ENCODE measurements at regions not wholly inside any gene's neighbourhood (a gene's known extent, or its start where the extent isn't known, plus 50 kb on each side); places are given as distances from the start of the nearest gene placed in this dataset.

DNA sequence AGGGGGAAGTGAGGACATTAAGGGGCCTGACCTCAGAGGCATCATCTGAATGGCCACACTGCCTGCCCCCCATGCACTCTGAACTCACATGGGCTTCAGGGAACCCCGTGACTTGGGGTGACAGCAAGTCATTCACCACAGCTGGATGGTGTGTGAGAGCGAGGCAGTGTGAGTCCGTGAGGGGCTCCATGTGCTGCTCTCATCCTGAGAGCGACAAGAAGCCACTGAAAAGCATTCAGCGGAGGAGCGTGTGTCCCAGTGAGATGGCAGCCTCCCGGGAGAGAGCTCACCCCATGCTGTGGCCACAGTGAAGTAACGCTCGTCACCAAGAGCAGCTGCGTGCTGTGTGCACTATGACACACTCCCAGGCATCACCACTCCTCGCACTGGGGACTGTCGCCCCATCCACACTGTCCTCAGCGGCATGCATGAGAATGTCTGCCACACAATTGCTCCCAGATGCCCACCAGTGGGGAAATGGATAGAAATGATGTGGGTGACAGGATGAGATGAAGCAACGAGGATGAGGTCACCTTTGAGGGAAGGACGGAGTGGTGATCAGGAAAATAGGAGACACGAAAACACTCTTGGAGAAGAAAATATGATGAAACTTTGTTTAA, 213.0 kb upstream of the RAB6C start:
- DNase-seq (ENCODE audit: low read depth in 4 of 4, low spot score in 3 of 4) = no peak

DNA sequence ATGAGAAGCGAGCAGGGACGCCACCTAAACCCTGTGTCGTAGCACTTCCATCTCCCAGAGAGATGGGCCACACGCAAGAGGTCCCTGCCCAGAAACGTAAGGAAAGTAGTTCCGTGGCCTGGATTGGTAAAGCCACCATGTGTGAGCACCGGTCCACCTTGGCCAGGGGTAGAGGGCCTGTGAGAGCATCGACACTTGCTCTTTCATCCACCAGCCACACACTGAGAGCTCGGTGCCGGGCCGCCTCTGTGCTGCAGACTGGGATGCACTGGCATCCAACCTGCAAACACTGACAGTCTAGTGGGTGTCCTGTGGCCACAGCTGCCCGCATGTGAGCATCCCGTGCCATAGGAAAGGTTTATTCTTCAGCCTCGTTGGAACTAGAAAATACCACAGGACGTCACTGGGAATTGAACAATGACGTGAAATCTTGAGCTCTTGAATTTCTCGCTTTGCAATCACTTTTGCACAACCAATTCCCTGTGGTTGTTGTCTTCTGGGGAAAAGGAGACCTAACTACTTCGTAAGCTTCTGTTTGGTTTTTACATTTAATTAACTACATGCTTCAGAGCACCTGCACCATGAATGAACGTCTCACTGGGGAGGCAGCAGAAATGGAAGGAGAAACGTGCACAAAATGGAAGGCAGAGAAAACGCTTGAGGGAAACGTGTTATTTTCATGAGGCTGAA, 212.0 kb upstream of the RAB6C start:
- DNase-seq (ENCODE audit: low read depth in 4 of 4, low spot score in 3 of 4) = no peak

DNA sequence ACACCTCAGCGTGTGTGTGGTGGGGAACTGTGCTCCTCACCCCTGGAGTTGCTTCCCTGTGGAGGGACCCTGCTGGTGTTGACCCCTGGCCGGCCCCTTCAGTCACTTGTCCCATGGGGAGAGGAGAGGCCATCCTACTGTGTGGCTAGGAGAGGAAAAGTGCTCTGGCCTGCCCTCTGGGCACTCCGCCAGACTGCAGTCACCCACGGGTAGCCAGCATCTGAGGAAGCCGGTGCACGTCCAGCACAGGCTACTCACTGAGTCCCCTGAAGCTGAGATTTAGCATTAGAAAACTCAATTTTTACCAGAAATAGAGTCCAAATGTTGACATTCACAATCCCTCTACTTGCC, 211.5 kb upstream of the RAB6C start:
- DNase-seq (ENCODE audit: low read depth in 4 of 4, low spot score in 3 of 4) = no peak

DNA sequence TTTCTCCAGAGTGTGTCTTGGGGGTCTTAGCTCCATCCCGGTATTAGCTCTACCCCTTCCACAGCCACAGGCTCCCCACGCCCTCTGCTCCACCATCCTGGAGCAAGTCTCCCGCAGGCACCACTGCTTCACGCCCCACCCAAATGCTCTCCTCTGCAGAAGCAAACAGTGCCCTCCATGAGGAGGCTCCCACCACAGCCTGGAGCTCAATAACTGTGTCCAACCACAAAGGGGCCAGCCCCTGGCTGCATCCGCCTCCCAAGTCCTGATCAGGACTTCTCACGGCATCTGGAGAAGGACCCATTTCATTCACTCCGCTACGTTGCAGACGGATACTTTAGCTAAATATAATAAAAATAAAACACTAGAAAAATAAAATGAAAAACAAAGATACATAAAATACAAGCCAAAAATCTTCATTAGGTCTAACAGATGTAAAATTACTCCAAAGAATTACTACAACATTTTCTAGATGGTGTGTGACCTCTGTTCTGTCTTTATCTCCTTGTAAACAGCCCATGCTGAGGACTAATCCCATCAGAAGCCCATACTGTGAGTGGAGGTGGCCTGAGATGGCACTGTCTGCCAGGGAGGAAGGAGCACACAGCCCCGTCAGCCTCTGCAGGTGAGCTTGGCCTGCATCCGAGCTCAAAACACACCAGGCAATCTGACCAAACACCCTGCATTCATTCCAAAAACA, 210.8 kb upstream of the RAB6C start:
- no peak for DNase-seq (ENCODE audit: low read depth in 4 of 4, low spot score in 3 of 4)

DNA sequence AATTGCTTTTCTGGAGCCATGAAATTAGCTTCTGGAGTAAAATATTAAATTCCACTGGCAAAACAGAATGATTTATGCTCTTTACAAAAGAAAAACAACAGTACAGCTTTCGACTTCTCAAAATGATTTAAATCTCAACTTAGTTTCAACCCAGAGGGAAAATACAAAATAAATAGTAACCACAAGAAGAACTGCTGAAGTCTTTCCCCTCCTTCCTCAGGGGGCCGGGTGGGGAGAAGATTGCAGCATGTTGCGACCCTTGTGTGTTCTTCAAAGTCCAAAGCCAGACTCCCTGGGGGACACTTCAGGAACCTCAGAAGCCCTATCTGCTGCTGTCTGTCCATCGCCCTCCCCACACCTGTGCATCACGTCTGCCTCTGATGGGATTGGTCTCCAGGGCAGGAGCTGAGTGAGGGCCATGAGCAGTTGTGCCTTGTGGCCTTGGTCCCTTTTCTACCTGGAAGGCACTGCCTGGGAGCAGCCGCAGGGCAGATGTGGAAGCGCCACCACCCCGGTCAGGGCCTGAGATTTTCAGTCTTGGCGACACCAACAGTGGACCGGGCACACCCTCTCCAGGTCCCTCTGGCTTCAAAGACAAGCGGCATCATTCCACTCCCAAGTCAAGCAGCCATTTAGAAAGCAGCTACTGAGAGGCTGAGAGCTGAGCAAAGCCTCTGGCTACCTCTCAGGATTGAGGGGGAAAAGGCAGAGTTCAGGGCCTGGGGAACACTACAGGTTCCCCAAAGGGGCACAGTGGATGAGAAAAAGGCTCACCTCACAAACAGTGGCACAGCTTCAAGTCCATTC, 210.1 kb upstream of the RAB6C start:
- no peak for DNase-seq (ENCODE audit: low read depth in 4 of 4, low spot score in 3 of 4)

DNA sequence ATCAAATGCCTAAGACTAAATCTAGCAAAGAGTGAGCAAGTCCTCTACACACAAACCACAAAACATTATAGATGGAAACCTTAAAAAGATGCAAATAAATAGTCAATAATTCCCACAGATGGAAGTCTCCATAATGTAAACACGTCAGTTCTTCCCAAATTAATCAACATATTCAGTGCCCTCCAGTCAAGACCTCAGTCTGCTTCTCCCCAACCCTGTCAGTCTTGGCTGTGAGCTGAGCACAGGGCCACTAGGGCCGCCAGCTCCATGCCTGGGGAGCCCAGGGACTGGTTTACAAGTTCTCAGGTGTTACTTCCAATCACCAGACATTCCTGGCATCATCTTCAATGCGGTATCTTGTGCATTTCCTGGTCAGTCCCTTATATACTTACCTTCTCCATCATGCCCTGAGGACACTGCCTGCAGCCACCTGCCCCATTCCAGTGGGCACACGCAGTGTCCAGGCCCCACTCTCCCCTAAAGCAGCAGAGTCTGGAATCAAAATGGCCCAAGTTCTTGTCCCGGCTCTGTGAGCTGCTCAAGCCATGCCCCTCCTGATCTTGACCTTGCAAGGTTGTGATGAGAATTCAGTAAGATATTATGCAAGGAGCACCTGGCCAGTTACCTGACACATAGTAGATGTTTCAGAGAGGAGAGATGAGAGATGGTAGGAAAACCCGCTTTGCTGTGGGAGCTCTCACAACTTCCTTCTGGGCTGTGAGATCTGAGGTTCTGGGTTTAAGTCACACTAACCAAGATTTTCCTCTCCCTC, 207.9 kb upstream of the RAB6C start:
- DNase-seq (ENCODE audit: low read depth in 4 of 4, low spot score in 3 of 4) = no peak

DNA sequence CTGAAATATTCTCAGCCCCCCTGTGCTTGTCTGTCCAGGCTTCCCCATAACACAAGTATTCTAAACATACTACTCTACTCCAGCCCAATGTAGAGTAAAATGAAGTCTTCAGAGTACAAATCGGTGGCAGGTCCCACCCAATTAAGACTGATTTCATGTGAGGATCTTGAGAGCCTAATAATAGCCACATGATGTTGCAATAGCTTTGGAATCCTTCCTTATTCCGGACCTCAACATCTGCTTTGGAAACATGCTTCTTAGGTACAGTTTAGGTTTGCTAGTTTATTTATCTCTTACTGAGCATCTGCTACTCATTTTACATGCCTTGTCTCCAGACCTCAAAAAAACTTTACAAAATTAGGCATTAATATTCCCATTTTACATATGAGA, 207.3 kb upstream of the RAB6C start:
- DNase-seq (ENCODE audit: low read depth in 4 of 4, low spot score in 3 of 4) = no peak

DNA sequence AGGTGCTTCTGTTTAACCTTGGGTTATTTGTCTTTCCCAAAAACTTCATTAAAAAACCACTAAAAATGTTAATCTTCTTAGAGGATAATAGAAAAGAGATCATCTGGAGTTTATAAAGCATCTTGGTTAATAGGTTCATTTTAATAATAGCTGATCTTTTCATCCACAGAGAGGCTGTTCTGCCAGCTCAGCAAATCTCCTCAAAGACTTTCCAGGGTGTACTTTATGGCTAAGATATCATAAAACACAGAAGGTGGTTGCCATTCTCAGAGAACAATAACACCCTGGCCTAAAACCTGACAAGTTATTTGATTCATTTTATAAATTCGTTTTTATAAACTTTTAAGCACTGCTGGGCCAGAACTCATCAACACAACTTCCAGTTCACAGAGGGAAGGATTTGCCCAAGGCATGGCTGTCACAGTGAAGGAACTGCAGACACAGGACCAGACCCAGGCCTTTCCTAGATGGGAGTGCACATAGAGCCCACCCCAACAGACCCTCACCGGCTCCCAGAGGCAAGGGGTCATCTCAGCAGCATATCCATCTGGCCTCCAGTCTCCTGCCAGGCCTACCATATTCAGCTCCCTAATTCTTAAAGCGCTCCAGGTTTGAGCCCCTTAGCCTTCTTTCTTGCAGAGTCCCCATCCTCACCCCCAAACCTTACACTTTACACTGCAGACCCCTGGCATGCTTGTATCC, 203.4 kb upstream of the RAB6C start:
- DNase-seq (ENCODE audit: low read depth in 4 of 4, low spot score in 3 of 4) = no peak

DNA sequence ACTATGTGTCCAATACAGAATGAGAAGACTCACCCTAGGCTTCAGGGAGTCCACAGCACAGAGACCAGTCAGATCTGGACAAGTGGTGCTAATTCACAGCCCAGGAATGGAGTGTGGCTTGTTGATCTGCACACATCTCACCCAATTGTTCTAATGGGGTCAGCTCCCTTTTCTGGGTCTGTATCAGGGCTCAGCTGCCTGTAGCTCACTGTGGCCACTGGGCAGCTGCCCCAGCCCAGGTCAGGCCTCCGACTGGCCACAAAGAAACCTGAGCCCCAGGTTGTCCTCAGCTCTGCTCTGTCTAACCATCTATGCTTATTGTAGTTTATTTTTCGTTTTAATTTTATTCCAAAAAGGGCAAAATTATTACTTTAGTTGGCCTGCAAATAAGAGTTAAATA, 202.3 kb upstream of the RAB6C start:
- no peak for DNase-seq (ENCODE audit: low read depth in 4 of 4, low spot score in 3 of 4)

DNA sequence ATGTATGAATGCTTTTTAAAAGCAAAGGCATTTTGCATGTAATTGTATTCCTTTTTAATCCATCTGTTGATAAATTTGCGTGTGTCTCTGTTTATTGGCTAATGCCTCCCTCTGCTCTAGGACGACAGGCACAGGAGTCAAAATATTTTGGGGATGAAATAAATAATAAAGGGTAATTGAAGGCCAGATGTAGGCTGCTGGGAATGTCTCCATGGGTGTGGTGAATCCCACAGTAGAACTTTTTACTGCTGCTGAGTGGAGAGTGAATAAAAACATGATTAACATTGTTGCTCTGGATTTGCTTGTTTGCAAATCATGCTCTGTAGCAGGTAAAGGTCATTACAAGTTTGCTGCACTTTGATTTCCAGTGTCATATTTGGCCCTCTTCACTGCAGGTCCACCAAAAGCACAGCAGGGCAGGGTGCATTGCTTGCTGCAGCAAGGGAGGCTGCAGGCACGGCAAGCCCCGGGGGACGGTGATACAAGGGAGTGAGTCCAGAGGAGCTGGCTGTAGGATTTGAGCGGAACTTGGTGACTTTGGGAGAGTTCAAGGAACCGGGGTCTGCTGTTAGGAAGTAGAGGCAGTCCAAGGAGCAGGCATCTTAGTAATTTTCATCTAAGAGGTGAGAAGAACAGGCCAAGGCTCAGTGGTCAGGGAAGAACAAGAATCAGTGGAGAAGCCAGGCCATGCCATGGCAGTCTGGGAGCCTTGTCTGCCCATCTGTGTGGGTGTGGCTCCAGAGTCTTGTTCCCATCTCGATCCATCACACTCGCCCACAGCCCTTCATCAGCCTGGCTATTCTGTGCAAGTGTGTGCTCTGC, 201.5 kb upstream of the RAB6C start:
- no peak for DNase-seq (ENCODE audit: low read depth in 4 of 4, low spot score in 3 of 4)

DNA sequence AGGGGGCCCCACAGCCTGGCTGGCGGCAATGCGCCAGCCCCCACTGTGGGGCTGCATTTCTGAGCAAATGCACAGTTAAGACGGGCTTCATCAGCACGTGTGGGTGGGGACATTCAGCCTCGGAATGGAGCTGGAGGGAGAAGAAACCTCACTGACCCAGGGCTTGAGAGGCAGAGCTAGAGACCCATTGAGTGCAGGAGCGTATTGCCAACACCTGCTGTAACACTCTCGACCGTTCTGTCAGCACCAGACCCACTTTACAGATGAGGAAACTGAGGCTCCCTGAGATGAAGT, 200.9 kb upstream of the RAB6C start:
- no peak for DNase-seq (ENCODE audit: low read depth in 4 of 4, low spot score in 3 of 4)

DNA sequence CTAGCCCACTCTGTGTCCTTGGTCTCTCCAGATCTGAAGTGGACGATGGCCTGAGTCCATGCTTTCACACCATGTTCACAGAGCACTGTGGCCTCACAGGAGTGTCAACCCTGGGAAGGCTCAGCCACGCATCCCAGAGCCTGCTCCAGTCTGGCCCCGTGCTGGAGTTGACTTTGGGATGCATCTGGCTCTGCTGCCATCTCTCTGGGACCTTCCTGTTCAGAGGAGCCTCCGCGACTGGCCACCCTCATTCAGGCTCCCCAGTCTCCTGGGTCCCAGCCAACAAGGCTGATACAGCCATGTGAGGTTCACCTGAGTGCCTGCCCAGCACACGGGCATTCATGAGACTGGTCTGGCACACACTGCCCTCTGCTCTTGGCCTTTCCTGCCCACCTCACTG, 199.7 kb upstream of the RAB6C start:
- no peak for DNase-seq (ENCODE audit: low read depth in 4 of 4, low spot score in 3 of 4)

DNA sequence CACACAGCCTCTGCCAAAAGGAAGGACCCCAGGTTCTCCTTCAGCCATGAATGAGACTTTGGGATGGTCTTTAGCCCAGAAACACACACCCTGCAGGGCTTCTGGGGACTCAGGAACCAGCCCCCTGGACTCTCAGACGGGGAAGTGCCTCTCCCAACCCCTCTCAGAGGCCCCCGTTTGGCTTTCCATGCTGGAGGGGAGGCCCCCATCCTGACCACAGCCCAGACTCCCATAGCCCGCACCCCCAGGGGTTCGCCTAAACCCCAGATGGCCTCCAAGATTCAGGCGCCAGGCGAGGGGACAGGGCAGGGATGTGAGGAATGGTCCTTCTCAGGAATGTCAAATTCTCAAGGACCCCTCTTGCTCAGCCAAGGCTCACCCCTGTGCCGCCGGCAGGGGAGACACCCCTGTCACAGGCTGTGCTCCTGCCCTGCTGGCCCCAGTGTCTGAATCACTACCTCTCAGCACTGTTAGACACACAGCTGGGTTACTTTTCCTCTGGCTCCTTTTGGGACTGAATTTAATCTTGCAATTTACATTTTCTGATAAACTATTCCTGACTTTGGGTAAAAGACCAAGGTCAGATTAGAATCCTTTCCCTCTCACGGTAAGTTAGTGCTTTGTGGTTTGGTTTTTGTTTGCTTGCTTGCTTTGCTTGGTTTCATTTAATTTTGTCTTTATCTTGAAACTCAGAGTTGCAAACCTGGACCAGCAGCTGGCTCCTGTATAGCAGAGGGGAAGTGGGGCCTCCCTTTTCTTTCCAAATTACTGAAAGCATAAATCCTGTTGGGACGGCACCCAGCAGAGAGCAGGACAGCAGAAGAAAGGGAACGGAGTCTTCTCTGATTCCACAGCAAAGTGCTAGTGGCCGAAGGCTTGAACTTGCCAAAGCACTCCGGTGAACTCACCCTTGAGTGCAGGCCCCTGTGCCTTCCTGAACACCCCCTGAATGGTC, 198.9 kb upstream of the RAB6C start:
- DNase-seq (ENCODE audit: low read depth in 4 of 4, low spot score in 3 of 4) = peak in 1 of 4 donors; percentile 51

DNA sequence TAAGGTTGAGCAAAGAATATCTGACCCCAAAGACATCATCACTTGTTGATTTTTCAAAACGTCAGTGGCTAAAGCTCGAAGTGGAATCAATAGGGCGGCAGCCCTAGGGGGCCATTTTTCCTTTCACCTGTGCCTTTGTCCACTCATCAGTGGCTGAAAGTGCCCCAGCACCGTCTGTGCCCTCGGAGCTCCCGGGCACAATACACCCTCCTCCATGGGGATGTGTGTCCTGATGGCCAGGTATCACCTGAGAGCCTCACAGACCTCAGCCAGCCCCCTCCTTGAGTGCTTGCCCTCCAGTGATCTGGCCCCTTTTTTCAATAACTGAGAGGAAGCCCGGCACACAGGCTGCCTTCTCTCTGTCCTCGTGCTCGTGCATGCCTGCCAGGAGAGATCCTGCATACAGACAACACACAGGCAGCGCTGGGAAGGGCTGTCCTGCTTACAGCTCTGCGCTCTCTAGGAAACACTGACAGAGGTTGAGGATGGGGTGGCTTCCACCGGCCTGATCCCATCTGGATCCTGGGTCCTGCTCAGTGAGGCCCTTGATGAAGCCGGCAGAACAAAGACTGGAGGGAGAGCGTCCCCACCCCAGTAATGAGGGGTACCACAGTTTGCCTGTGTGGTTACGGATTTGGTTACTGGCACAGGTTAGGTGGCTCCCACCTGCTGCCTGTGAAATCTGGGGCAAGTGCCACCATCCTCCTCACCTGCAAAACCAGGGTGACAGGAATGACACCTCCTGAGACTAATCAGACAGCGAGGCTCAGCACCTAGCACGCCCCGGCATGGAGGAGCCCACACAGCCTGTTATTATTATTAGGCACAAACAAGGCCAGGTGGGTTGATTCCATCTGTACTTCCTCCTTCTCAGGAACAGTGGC, 197.5 kb upstream of the RAB6C start:
- DNase-seq (ENCODE audit: low read depth in 4 of 4, low spot score in 3 of 4) = no peak

DNA sequence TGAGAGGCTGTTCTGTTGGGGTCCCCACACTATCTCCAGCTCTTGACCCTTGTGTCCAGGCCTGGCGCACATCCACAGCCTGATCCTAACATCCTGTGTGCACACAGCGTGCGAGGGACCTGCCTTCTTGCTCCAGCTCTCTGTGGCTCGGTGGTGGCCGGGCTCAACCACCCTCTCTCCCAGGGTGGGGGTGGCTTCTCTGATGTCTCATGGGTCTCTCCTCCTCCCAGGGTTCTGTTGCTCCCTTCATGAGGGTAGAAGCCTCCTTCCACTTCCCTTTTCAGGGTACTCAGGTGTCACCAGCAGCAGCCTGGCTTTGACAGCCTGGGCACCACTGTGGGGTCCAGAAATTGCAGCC, 196.9 kb upstream of the RAB6C start:
- DNase-seq (ENCODE audit: low read depth in 4 of 4, low spot score in 3 of 4) = no peak

DNA sequence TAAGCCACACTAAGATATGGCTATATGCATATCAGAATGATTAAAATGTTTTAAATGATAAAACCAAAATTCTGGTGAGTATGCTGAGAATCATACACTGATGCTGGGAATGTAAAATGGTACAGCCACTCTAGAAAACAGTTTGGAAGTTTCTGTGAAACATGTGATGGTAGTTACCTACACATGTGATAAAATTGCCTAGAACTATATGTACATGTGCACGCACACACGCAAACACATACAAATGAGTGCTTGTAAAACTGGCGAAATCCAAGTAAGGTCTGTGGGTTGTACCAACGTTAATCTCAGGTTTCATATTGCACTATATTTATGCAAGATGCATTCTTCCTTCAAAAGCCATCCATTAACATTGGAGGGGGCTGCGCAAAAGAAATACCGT, 195.0 kb upstream of the RAB6C start:
- DNase-seq (ENCODE audit: low read depth in 4 of 4, low spot score in 3 of 4) = no peak

DNA sequence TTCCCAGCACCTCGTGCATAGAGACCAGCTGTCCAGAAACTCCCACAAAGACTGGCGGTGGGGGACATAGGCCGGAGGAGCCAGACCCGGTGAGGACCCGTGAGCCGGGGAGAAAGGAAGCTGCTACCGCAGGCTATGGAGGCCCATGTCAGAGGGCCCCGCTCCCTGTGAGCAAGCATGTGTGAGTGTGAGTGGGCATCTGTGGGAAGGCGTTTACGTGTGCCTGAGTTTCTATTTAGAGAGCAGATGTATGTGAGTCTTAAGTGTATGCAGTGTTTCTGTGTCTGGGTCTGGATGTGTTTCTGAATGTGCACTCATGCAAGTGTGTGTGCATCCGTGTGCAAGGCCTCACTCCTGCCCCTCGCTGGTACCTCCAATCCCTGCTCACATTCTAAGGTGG, 187.8 kb upstream of the RAB6C start:
- DNase-seq (ENCODE audit: low read depth in 4 of 4, low spot score in 3 of 4) = no peak
